Breast epithelium (tissue), 3 donors: ENCODE measurements at regions not wholly inside any gene's neighbourhood (a gene's known extent, or its start where the extent isn't known, plus 50 kb on each side); places are given as distances from the start of the nearest gene placed in this dataset.

ENCODE experiments used
- CTCF ChIP-seq, 3 donors: fragments of 450-650 bp; IDR thresholded peaks; one replicate each; pipeline ENCODE4 v1.5.1; 2016 to 2017; ENCODE audit warnings: antibody characterized with exemption in 3 of 3, mild to moderate bottlenecking in 3 of 3, moderate library complexity in 3 of 3
- POLR2A ChIP-seq: fragments of 450-650 bp; IDR thresholded peaks from one replicate; pipeline ENCODE4 v1.6.1; 2016; ENCODE audit warnings: antibody characterized with exemption, mild to moderate bottlenecking, moderate library complexity
- POLR2AphosphoS5 ChIP-seq, 3 donors: sonication (generic); formaldehyde crosslinking; IDR thresholded peaks; one replicate each; pipeline ENCODE4 v1.6.1; 2017; ENCODE audit warnings: antibody characterized with exemption in 3 of 3

GRCh38 chr5:77852068-77852513 lies 76.0 kb upstream of the TBCA start:
- no peak for TF ChIP-seq CTCF (IDR thresholded peaks at IDR 0.05)
- TF ChIP-seq POLR2AphosphoS5 (IDR thresholded peaks at IDR 0.05), result no peak
- no peak for TF ChIP-seq POLR2A
